EL (cell line): ENCODE measurements at regions not wholly inside any gene's neighbourhood (a gene's known extent, or its start where the extent isn't known, plus 50 kb on each side); places are given as distances from the start of the nearest gene placed in this dataset.
"Not testable (repeated sequence)": the region's sequence is repeated elsewhere in the genome, so short reads cannot be mapped to it uniquely, and the experiment has no call there.

Source experiments
- DNase-seq: peaks from one replicate; pipeline ENCODE4 v3.0.0-alpha.2; 2016

DNA sequence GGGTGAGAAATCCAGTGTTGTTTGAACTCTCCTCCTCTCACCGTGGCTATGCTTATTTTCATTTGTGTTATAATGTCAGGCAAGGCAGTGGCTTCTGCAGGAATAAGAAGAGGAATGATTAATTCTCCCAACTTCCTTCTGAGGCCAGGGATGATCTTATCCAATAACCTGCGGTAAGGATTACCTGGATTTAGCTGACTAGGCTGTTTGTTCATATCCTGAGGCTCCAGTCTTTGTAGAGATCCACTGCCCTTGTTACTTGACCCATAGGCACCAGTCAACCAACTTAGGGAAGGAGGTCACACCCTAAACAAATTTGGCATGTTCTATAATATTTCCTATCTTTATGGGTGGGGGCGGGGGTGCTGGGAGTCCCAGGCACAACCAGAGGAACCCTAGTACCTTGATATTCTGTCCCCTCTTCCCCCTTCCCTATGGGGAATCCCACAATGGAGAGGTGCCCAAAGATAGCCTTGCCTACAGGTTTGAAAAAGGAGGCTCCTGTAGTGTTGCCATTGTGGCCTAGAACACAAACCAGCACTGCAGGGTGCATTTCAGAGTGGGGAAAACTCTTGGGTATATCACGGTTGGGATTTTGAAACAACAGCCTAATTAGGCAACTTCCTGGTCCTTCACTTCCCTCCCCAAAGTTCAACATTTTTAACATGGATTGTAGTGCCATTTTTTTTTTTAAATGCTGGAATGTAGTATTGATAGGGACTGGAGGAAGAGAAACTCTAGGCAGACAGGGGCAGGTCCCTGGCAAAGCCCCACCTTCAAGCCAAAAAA, 977.5 kb upstream of the SPRY2 start:
- no peak for DNase-seq

DNA sequence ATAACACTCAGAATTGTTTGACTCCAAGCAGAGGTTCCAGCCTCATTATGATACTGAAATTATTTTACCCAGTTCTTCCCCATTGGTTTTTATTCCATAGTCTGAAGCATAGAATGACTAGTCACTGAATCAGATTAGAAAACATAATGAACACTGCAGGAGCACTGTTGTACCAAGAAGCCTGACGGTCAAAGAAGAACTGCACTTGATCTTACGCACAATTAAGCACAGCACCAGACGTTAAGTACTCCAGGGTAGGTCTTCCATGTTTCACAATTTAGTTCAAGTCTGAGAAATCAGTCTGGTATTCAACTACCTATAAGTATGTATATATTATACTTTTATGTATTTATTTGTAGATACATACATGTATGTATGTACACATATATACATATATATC, 973.5 kb upstream of the SPRY2 start:
- no peak for DNase-seq

GRCh38 chr13:81305928-81306327, 965.0 kb upstream of the SPRY2 start:
- no peak for DNase-seq

DNA sequence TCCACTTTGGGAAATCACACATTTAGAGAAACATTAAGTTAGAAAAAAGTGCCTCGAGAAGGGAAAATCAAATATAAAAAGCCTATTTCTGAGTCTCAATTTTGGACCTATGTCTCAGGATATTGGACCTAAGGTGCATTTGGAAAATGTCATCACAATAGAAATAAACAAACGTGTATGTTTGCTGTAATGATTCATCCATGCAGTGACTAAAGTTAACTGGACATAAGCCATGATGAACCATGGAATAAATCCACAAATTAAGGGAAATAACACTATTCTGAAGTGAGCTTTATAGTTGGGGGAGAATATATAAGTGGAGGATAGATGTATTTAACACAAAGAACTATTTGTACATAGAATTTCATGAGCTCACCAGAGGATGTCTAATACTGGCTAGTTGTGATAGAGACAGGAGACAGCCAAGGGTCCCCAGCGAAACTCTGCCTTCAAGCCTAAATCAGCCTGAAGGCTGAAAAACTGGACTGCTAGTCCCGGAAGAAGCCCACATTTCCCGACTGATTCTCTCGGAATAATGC, 963.3 kb upstream of the SPRY2 start:
- no peak for DNase-seq

GRCh38 chr13:81302677-81303076, 961.8 kb upstream of the SPRY2 start:
- no peak for DNase-seq

DNA sequence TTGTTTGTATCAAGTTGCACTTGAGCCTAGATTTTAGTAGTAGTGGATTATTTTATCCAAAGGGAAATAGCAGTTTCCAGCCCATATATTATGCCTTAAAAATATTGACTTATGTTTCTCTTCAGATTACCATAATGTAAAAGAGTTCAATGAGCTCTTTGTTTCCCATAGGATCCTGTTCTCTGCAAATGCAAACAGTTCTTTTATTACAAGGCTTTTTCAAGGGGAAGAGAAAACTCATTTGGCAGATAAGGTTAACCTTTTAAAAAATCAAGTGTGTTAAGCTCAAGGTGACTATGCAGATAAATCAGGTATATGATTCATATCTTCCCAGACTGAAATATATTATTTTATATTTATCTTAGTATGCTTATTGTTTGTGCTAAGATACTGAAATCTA, 961.2 kb upstream of the SPRY2 start:
- no peak for DNase-seq

- no peak for DNase-seq
These were observed 954.3 kb upstream of the SPRY2 start for GRCh38 chr13:81295177-81295576.

DNA sequence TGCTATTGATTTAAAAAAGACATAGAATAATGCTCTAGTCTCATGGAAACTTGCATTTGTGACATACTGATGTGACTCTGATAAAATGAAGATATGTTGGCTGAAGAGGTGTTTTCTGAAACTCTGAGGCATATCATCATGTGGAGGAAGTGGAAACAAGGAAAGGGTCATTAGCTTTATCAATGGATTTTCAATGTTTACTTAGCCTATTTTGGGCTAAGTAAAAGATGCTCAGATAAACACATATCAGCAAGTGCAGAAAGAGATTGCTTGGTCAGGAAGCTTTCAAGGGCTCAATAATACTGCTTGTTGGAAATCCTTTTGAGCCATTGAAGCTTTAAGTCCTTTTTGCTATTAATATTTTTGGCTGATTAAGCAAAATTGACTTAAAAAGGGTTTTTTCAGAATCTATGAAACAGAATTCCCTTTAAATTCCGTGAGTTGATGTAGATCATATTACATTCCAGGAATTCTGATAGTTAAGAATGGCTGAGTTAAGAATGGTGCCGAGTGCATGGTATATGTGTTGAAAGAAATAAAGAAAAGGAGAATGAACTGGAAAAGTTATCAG, 952.8 kb upstream of the SPRY2 start:
- no peak for DNase-seq

- no peak for DNase-seq
These were observed 942.6 kb upstream of the SPRY2 start for GRCh38 chr13:81283561-81283960.

DNA sequence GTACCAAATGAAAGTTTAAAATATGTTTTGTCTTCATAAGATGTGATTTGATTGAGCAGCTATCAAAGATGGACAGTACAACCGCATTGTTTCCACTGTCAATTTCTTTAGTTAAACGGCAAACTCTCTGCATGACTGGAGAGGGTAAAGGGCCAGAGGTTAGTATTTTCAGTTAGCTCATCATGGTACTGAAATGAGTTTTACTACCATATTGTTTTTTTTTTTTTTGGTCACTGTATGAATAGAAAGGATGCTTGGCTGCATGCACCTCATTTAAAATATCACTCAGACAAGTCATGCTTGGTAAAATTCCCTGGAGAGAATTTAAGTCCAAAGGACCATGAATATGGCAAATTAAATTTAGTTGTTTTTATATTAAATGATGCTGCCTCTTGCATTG, 942.1 kb upstream of the SPRY2 start:
- no peak for DNase-seq

DNA sequence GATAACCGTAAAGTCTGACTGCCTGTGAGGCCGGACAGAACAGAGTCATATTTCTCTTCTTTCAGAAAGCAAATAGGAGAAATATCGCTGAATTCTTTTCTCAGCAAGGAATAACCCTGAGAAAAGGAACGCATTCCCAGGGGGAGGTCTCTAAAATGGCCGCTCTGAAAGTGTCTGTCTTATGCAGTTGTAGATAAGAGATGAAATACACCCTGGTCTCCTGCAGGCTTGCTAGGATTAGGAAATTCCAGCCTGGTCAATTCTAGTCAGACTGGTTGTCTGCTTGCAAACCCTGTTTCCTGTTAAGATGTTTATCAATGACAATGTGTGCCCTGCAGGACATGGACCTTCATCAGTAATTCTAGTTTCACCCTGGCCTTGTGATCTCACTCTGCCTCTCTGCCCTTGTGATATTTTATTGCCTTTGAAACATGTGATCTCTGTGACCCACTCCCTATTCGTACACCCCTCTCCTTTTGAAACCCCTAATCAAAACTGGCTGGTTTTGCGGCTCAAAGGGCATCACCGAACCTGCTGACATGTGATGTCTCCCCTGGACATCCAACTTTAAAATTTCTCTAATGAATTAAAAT, 934.8 kb upstream of the SPRY2 start:
- no peak for DNase-seq

DNA sequence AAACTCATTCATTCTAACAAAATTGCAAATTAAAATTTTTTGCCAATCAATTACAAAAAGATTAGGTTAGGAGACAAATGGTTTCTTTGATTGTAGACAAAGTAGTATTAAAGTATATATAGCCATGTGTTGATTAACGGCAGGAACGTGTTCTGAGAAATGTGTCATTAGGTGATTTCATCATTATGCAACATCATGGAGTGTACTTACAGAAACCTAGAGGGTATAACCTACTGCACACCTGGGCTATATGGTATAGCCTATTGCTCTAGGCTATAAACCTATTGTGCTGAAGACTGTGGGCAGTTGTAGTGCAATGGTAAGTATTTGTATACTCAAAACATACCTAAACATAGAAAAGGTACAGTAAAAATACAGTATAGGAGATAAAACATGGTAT, 906.8 kb upstream of the SPRY2 start:
- no peak for DNase-seq

GRCh38 chr13:81246556-81246955, 905.6 kb upstream of the SPRY2 start:
- DNase-seq = no peak

GRCh38 chr13:81244011-81244410, 903.1 kb upstream of the SPRY2 start:
- no peak for DNase-seq

DNA sequence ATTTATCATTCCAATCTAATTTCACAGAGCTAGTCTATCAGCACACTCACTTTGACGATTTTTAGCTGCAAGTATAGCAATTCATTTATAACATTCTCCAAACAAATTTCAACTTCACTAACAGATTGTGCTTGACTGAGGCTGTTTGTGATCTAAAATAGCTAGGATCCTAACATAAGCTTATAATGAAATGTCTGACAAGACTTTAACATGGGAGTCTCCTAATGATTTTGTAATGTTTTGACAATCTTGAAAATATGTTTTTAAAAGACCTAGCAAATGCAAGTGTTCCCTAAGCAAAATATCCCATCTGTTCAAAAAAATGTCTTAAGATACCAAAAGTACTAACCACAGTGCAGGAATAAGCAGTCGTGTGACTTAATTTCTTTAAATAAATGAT, 889.5 kb upstream of the SPRY2 start:
- no peak for DNase-seq

- not testable (repeated sequence) for DNase-seq
These were observed 885.9 kb upstream of the SPRY2 start for GRCh38 chr13:81226830-81227229.

DNA sequence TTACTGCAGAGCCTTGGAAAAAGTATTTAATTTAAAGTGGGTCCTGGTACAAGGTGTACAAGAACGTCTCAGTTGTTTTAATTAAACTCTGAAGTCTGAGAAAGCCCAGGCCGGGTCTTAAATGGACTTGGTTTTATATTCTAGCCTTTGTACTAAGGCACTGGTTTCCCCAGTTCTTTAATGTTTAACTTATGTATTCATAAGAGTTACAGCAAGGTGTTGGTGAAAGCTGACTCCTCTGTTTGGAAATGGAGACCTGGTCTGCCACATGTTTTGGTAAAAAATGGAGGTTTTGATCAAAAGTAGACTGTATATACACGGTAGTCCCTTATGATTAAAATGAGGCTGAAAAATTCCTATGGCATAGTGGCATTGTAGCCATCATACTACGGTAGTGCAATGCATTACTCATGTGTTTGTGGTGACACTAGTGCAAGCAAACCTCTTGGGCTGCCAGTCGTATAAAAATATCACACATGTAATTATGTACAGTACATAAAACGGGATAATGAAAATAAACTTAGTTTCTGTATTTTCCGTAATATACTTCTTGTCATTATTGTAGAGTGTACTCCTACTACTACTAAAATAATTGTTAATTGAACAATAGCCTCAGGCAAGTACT, 883.4 kb upstream of the SPRY2 start:
- no peak for DNase-seq

- no peak for DNase-seq
These were observed 882.9 kb upstream of the SPRY2 start for GRCh38 chr13:81223778-81224177.

GRCh38 chr13:81211713-81212112, 870.8 kb upstream of the SPRY2 start:
- no peak for DNase-seq

GRCh38 chr13:81207636-81208035, 866.7 kb upstream of the SPRY2 start:
- no peak for DNase-seq

- DNase-seq = no peak
These were observed 866.3 kb upstream of the SPRY2 start for GRCh38 chr13:81207231-81207630.

DNA sequence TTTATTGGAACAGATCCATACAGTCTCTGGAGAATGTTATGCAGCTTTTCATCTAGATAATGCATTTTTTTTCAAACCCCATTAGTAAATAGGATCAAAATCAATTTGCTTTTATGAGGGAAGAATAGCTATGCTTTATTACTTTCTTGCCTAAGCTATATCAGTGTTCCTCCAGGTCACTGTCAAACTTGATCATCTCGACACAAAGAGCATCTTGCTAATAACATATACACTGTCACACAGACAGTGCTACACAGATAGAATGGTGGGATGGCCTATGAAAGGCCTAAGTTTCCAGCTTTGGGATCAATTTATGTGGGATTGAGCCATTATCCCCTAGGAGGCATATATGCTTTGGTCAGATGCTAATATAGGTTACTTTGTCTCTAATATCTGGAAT, 862.9 kb upstream of the SPRY2 start:
- no peak for DNase-seq

- DNase-seq = no peak
These were observed 859.0 kb upstream of the SPRY2 start for GRCh38 chr13:81199956-81200355.

- DNase-seq = no peak
These were observed 857.0 kb upstream of the SPRY2 start for GRCh38 chr13:81197966-81198365.
